GM12865 (cell line): ENCODE measurements at regions not wholly inside any gene's neighbourhood (a gene's known extent, or its start where the extent isn't known, plus 50 kb on each side); places are given as distances from the start of the nearest gene placed in this dataset.

ENCODE experiments used
- DNase-seq: peaks from one replicate; pipeline ENCODE4 v3.0.0; 2010; ENCODE audit warnings: low read depth
- H3K4me3 ChIP-seq: 2 replicates; pipeline ENCODE4 v1.5.1; 2011; ENCODE audit warnings: mild to moderate bottlenecking, low read depth, low read length, control low read depth
- TF ChIP-seq, protein P1 (sequence below): IDR thresholded peaks from 2 replicates; pipeline ENCODE4 v1.5.1; 2011; ENCODE audit warnings: low read length, control low read depth, low read depth, inconsistent platforms; ENCODE audit not compliant: insufficient read depth; ENCODE audit errors: missing control alignments

DNA sequence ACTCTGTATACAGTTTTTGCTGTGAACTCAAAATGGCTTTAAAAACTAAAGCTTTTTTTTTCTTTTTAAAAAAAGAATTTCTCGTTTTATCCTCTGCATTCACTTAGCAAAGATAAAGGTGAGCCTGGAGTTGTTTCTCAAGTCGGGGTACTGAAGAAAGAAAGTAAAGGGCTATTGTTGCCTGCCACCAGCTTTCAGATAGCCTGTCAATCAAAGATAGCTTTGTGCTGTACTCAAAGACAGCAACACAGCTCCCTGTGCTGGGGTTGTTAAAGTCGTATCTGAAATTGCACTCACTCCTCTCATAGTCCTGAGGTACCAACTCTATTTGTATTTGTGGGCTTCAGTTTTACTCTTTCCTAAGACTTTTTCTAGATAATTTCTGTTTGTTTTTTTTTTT lies 710.1 kb upstream of the ID4 start:
- TF ChIP-seq, protein P1, sequence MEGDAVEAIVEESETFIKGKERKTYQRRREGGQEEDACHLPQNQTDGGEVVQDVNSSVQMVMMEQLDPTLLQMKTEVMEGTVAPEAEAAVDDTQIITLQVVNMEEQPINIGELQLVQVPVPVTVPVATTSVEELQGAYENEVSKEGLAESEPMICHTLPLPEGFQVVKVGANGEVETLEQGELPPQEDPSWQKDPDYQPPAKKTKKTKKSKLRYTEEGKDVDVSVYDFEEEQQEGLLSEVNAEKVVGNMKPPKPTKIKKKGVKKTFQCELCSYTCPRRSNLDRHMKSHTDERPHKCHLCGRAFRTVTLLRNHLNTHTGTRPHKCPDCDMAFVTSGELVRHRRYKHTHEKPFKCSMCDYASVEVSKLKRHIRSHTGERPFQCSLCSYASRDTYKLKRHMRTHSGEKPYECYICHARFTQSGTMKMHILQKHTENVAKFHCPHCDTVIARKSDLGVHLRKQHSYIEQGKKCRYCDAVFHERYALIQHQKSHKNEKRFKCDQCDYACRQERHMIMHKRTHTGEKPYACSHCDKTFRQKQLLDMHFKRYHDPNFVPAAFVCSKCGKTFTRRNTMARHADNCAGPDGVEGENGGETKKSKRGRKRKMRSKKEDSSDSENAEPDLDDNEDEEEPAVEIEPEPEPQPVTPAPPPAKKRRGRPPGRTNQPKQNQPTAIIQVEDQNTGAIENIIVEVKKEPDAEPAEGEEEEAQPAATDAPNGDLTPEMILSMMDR: no peak
- no peak for DNase-seq
- H3K4me3 ChIP-seq: no peak overlapping the region

DNA sequence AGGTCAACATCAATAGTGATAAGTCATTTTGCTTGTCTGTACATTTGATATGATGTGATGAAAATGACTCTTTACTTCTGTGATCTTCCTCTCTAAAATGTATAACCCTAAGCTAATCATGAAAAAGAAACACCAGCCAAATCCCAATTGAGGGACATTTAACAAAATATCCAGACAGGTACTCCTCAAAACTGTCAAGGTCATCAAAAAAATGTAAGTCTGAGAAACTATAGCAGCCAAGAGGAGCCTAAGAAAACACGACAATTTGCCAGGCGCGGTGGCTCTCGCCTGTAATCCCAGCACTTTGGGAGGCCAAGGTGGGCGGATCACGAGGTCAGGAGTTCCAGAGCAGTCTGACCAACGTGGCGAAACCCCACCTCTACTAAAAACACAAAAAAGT lies 708.5 kb upstream of the ID4 start:
- DNase-seq: no peak
- H3K4me3 ChIP-seq: no peak overlapping the region
- TF ChIP-seq, protein P1: no peak

DNA sequence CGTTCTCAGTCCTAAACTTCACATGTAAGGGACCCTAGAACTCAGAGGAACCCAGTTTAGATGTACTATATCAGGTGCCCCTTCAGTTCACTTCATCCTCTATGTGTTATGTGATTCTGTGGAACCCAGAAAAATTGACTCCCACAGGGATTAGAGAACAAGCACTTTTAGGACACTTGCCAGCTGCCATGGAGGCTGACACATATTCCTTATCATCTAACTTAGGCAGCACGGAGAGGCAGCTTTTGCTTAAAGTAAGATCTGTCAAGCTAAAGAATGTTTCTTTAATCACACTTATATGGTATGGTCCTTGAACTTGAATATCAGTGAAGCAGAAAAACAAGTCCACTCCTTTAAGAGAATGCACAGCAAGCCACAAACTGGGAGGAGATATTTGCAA lies 701.5 kb upstream of the ID4 start:
- DNase-seq: no peak
- TF ChIP-seq, protein P1: no peak
- H3K4me3 ChIP-seq: no peak overlapping the region

DNA sequence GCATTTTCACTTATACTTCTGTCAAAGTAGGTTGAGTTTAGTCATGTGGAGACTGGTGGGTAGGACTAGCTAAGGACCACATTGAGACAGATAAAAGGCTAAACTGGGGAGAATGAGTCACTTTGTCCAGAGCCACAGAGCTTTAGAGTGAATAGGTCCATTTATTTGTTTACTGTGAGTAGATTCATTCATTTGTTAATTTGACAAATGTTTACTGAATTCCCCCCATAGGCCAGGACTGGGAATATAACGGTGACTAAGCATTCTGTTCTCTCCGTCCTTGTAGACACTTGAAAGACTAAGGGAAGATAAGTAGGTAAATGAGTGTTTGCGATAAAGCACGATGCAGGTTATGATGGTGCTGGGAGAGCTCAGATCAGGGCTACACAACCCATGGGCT lies 699.7 kb upstream of the ID4 start:
- no peak for DNase-seq
- TF ChIP-seq, protein P1: no peak
- no peak overlapping the region for H3K4me3 ChIP-seq

DNA sequence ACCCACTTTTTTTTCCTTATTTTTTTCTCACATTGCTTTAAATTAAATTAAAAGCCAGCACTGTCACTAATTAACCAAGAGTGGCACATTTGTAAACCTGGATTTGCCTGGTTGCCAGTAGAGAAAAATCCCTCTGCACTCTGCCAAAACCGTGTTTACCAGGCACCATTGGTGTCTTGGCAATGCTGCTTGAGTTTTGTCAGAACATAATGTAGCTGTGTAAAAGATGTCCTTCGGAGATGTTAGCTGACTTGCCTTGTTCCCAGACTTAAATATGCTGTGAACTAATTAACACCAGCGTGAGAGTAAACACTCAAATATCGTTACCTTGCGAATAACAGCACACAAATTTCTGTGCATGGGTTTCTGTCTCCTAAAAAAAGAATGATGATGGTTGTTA lies 694.9 kb upstream of the ID4 start:
- TF ChIP-seq, protein P1: no peak
- no peak overlapping the region for H3K4me3 ChIP-seq
- DNase-seq: no peak

DNA sequence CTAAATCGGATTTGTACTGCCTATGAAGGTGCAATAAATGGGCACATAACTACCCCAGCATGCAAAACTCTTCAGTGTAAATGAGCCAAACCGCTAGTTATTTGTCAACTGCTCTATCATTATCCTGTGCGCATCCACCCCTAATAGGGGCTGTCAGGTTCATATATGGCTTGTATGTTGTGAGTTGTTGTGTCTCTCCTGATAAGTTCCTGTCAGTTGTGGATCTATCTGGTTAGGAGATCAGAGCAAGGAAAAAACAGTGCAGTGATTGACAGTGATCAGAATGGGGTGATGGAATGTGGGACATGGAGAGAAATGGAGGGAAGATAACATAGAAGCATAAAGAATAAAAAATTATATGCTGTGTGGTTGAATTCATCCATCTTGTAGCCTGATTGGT lies 686.9 kb upstream of the ID4 start:
- H3K4me3 ChIP-seq: no peak overlapping the region
- DNase-seq: no peak
- TF ChIP-seq, protein P1: no peak

DNA sequence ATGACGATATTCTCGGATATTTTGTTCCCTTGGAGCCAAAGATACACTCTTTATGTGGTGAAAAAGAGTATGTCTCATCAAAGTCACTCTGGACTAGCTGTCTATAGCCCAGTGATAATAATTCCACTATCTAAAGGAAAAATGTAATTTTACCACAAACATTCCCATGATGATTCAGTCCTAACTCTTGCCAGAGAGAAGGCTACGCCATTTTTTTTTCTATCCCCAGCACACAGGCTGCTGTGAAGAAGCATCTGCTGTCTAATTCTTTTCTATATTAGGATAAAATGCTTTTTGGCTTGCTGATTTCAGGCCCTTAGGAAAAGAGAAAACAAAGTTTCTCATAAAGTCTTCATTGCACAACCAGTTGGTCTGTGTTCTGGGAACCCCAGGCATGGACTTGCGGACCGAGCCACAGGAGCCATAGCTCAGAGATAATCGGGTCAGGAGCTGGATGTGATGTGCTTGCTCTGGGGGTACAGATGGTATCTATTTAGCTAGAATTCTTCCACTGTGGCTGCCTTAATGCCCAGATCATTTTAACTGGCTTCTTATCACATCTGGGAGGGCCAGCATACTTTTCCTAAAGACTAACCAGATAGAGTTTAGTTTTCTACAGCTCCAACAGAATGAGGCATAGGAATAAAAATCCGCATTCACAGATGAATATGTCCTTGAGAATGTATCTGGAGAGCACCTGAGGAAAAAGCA lies 683.7 kb upstream of the ID4 start:
- TF ChIP-seq, protein P1: no peak
- H3K4me3 ChIP-seq: no peak overlapping the region
- no peak for DNase-seq
